H9 (cell line): ENCODE measurements at regions not wholly inside any gene's neighbourhood (a gene's known extent, or its start where the extent isn't known, plus 50 kb on each side); places are given as distances from the start of the nearest gene placed in this dataset.

ENCODE experiments used
- DNase-seq: peaks from one replicate; pipeline ENCODE4 v3.0.0-alpha.2; 2017
- H2AFZ ChIP-seq: one replicate; pipeline ENCODE4 v1.6.1; 2013; ENCODE audit warnings: mild to moderate bottlenecking, low read length, control low read depth, moderate library complexity
- H2AK5ac ChIP-seq: 2 replicates; pipeline ENCODE4 v1.6.1; 2013; ENCODE audit warnings: low read length, control low read depth, mixed read lengths; ENCODE audit not compliant: insufficient read length
- H2BK120ac ChIP-seq: one replicate; pipeline ENCODE4 v1.6.1; 2013; ENCODE audit warnings: low read depth, mild to moderate bottlenecking, low read length, control low read depth, inconsistent platforms; ENCODE audit not compliant: poor library complexity, severe bottlenecking
- H2BK12ac ChIP-seq: 2 replicates; pipeline ENCODE4 v1.6.1; 2013; ENCODE audit warnings: low read length, control low read depth, mixed read lengths, low read depth; ENCODE audit not compliant: insufficient read length
- H2BK15ac ChIP-seq: 2 replicates; pipeline ENCODE4 v1.6.1; 2013; ENCODE audit warnings: low read depth, low read length, control low read depth
- H2BK20ac ChIP-seq: one replicate; pipeline ENCODE4 v1.6.1; 2013; ENCODE audit warnings: low read depth, mild to moderate bottlenecking, low read length, control low read depth, inconsistent platforms; ENCODE audit not compliant: poor library complexity, severe bottlenecking
- H2BK5ac ChIP-seq: 2 replicates; pipeline ENCODE4 v1.6.1; 2013; ENCODE audit warnings: low read length, control low read depth, mixed read lengths; ENCODE audit not compliant: insufficient read length
- H3K14ac ChIP-seq: 2 replicates; pipeline ENCODE4 v1.6.1; 2013; ENCODE audit warnings: low read length, control low read depth; ENCODE audit not compliant: insufficient read depth
- H3K18ac ChIP-seq: 2 replicates; pipeline ENCODE4 v1.6.1; 2013; ENCODE audit warnings: low read depth, mild to moderate bottlenecking, mixed read lengths, low read length, control low read depth; ENCODE audit not compliant: insufficient read length
- H3K23ac ChIP-seq: 2 replicates; pipeline ENCODE4 v1.6.1; 2013; ENCODE audit warnings: low read length, control low read depth, mixed read lengths, low read depth; ENCODE audit not compliant: insufficient read length
- H3K23me2 ChIP-seq: 2 replicates; pipeline ENCODE4 v1.6.1; 2013; ENCODE audit warnings: low read depth, mild to moderate bottlenecking, mixed read lengths, low read length, control low read depth; ENCODE audit not compliant: insufficient read length, poor library complexity, severe bottlenecking
- H3K27ac ChIP-seq: 2 replicates; pipeline ENCODE4 v1.5.1; 2013; ENCODE audit warnings: low read length, control low read depth, mixed read lengths, low read depth; ENCODE audit not compliant: insufficient read length
- H3K27me3 ChIP-seq: 2 replicates; pipeline ENCODE4 v1.6.1; 2013; ENCODE audit warnings: low read length, control low read depth, inconsistent platforms; ENCODE audit not compliant: insufficient read depth
- H3K4ac ChIP-seq: 2 replicates; pipeline ENCODE4 v1.6.1; 2013; ENCODE audit warnings: low read depth, mild to moderate bottlenecking, control low read depth, inconsistent platforms, low read length, moderate library complexity
- H3K4me1 ChIP-seq: 2 replicates; pipeline ENCODE4 v1.6.1; 2013; ENCODE audit warnings: low read length, control low read depth, inconsistent platforms; ENCODE audit not compliant: insufficient read depth
- H3K4me2 ChIP-seq: 2 replicates; pipeline ENCODE4 v1.6.1; 2013; ENCODE audit warnings: low read length, control low read depth, mixed read lengths; ENCODE audit not compliant: insufficient read length, insufficient read depth
- H3K56ac ChIP-seq: 2 replicates; pipeline ENCODE4 v1.6.1; 2013; ENCODE audit warnings: low read depth, mild to moderate bottlenecking, mixed read lengths, low read length, control low read depth; ENCODE audit not compliant: insufficient read length
- H3K79me1 ChIP-seq: 2 replicates; pipeline ENCODE4 v1.6.1; 2013; ENCODE audit warnings: low read depth, mild to moderate bottlenecking, moderate library complexity, low read length, control low read depth, inconsistent platforms; ENCODE audit not compliant: insufficient read depth, poor library complexity, severe bottlenecking
- H3K79me2 ChIP-seq: 2 replicates; pipeline ENCODE4 v1.6.1; 2013; ENCODE audit warnings: low read length, control low read depth, inconsistent platforms; ENCODE audit not compliant: insufficient read depth
- H3K9ac ChIP-seq: 2 replicates; pipeline ENCODE4 v1.6.1; 2013; ENCODE audit warnings: low read length, control low read depth, mixed read lengths; ENCODE audit not compliant: insufficient read length; ENCODE audit errors: extremely low read depth
- H3K9me3 ChIP-seq: one replicate; pipeline ENCODE4 v1.6.1; 2013; ENCODE audit warnings: low read depth, low read length, inconsistent platforms; ENCODE audit not compliant: control insufficient read depth
- H3T11ph ChIP-seq: one replicate; pipeline ENCODE4 v1.6.1; 2013; ENCODE audit warnings: mild to moderate bottlenecking, low read length, control low read depth, inconsistent platforms
- H4K20me1 ChIP-seq: one replicate; pipeline ENCODE4 v1.6.1; 2013; ENCODE audit not compliant: control insufficient read depth, insufficient read length, insufficient read depth
- H4K5ac ChIP-seq: 2 replicates; pipeline ENCODE4 v1.6.1; 2013; ENCODE audit warnings: low read depth, mild to moderate bottlenecking, mixed read lengths, low read length, control low read depth; ENCODE audit not compliant: insufficient read length
- H4K8ac ChIP-seq: replicated peaks from 2 replicates; pipeline ENCODE4 v1.6.1; 2013; ENCODE audit warnings: low read length, control low read depth, mixed read lengths, low read depth; ENCODE audit not compliant: insufficient read length
- H4K91ac ChIP-seq: 2 replicates; pipeline ENCODE4 v1.6.1; 2013; ENCODE audit warnings: low read depth, mild to moderate bottlenecking, moderate library complexity, mixed read lengths, low read length, control low read depth; ENCODE audit not compliant: insufficient read length
- H3K27ac Mint-ChIP-seq, 3 experiments: 2 replicates in 2 of 3; 3 replicates in 1 of 3; pipeline ENCODE4 v1.8.0; 2020 to 2021; ENCODE audit warnings: mixed read lengths in 3 of 3, mild to moderate bottlenecking in 1 of 3, moderate library complexity in 1 of 3
- H3K27me3 Mint-ChIP-seq: 2 replicates; pipeline ENCODE4 v1.8.0; 2021; ENCODE audit warnings: low read depth, mild to moderate bottlenecking, moderate library complexity, mixed read lengths
- H3K36me3 Mint-ChIP-seq, 3 experiments: 2 replicates in 2 of 3; 3 replicates in 1 of 3; pipeline ENCODE4 v1.8.0; 2020 to 2021; ENCODE audit warnings: low read depth in 3 of 3, mixed read lengths in 3 of 3; ENCODE audit not compliant: insufficient read depth in 1 of 3
- H3K4me1 Mint-ChIP-seq, 2 experiments: 2 replicates each; pipeline ENCODE4 v1.8.0; 2020; ENCODE audit warnings: mixed read lengths in 2 of 2
- H3K4me3 Mint-ChIP-seq, 2 experiments: 2 replicates in 1 of 2; 3 replicates in 1 of 2; pipeline ENCODE4 v1.8.0; 2020 to 2021; ENCODE audit warnings: mild to moderate bottlenecking in 2 of 2, mixed read lengths in 2 of 2, moderate library complexity in 1 of 2
- H3K9me3 Mint-ChIP-seq, 2 experiments: 2 replicates in 1 of 2; 3 replicates in 1 of 2; pipeline ENCODE4 v1.8.0; 2020; ENCODE audit warnings: mild to moderate bottlenecking in 2 of 2, mixed read lengths in 2 of 2, moderate library complexity in 1 of 2
- CTCF ChIP-seq: fragments of 200-600 bp; sonication (generic); conservative IDR thresholded peaks from 3 replicates; pipeline ENCODE4 v1.8.0; 2021; ENCODE audit warnings: antibody characterized with exemption, mild to moderate bottlenecking
- WGBS: extraction: QIAGEN DNeasy Blood & Tissue Kit; methylation state at CpG from one replicate; pipeline ENCODE4 v1.1.7; 2013; ENCODE audit warnings: missing lambda C conversion rate, low lambda C conversion rate, mixed read lengths; ENCODE audit not compliant: insufficient read length; ENCODE audit errors: extremely low coverage; 5-methylcytosine and 5-hydroxymethylcytosine counted together

- Histone ChIP-seq H2BK20ac (no peak overlapping the region), H4K5ac (no peak overlapping the region), H3K23ac (no peak overlapping the region), H3K4me2 (no peak overlapping the region), H3K18ac (no peak overlapping the region), H4K91ac (no peak overlapping the region), H3K14ac (no peak overlapping the region), H3K4ac (no peak overlapping the region), H2AFZ (no peak overlapping the region), H2BK12ac (no peak overlapping the region), H2BK120ac (no peak overlapping the region), H4K20me1 (no peaks in the 10 kb centered on the region), H3K4me1 (no peaks in the 10 kb centered on the region), H2BK15ac (no peak overlapping the region), H3K27ac (no peak overlapping the region), H2AK5ac (no peak overlapping the region), H2BK5ac (no peak overlapping the region), H3K23me2 (no peaks in the 10 kb centered on the region), H3K79me1 (no peaks in the 10 kb centered on the region), H3K56ac (no peak overlapping the region), H3K9ac (no peak overlapping the region), H3K27me3 (no peaks in the 10 kb centered on the region), H3K79me2 (no peaks in the 10 kb centered on the region), H3K9me3 (no peaks in the 10 kb centered on the region), H4K8ac (no peak overlapping the region), H3T11ph (no peak overlapping the region)
- H3K27ac Mint-ChIP-seq: no peak overlapping the region
- H3K27me3 Mint-ChIP-seq: no peaks in the 10 kb centered on the region; the same call in 1 of the 2 replicates
- no CpG with 5 or more reads among the region's 3 CpGs for WGBS
- H3K4me1 Mint-ChIP-seq: no peaks in the 10 kb centered on the region
- TF ChIP-seq CTCF: no peak
- peaks cover 0 to 4% of the 10 kb centered on the region in 2 experiments; a peak in 2 of 5 replicates for H3K9me3 Mint-ChIP-seq
- DNase-seq: no peak
- peaks cover 0 to 2% (median 0%) of the 10 kb centered on the region in 3 experiments; a peak in 2 of 7 replicates for H3K36me3 Mint-ChIP-seq
- H3K4me3 Mint-ChIP-seq: no peak overlapping the region
Observed at GRCh38 chr5:74116984-74117383, 491.0 kb downstream of the ARHGEF28 start.
